ENCODE measurements at regions not wholly inside any gene's neighbourhood (a gene's known extent, or its start where the extent isn't known, plus 50 kb on each side); places are given as distances from the start of the nearest gene placed in this dataset.

- TF ChIP-seq CTCF (IDR thresholded peaks at IDR 0.05): no peak
- no peak overlapping the region for H3K27ac Mint-ChIP-seq (ENCODE audit: unreplicated experiment)
- no peaks in the 10 kb centered on the region for H3K27me3 Mint-ChIP-seq (ENCODE audit: low read depth)
- H3K9me3 Mint-ChIP-seq (ENCODE audit: low read depth): peaks cover 25% of the 10 kb centered on the region
- no peak for DNase-seq (ENCODE audit: low spot score)
- H3K36me3 Mint-ChIP-seq (ENCODE audit: low read depth): no peaks in the 10 kb centered on the region
- H3K4me1 Mint-ChIP-seq (ENCODE audit: low read depth): no peaks in the 10 kb centered on the region
- H3K4me3 Mint-ChIP-seq (ENCODE audit: unreplicated experiment): no peak overlapping the region
Observed at GRCh38 chr2:32887125-32887524, 59.6 kb upstream of the LTBP1 start.

DNA sequence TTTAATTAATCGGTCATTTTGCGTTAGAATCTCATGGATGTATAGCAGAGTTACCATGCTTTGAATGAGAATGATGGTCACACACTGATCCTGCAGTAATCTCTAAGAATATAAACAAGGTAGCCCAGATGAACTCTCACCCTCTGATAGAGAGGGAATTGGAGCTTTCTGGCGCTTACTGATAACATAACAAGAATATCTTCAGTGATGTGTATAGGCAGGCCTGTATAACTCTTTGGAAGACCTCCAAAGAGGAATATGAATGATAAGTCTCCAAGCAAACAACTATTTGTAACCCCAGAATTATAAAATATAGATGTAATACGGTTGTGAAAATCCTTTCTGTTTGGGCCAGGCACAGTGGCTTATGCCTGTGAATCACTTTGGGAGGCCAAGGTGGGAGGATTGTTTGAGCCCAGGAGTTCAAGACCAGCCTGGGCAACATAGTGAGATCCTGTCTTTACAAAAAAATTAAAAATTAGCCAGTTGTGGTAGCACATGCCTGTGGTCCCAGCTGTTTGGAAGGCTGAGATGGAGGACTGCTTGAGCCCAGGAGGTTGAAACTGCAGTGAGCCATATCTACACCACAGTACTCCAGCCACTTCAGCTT lies 52.5 kb upstream of the LTBP1 start:
- DNase-seq (ENCODE audit: low spot score): no peak
- TF ChIP-seq CTCF (IDR thresholded peaks at IDR 0.05): no peak
- Mint-ChIP-seq H3K9me3 (ENCODE audit: low read depth) (peaks cover 21% of the 10 kb centered on the region), H3K4me1 (ENCODE audit: low read depth) (no peaks in the 10 kb centered on the region), H3K4me3 (ENCODE audit: unreplicated experiment) (no peak overlapping the region), H3K27me3 (ENCODE audit: low read depth) (peaks cover 3% of the 10 kb centered on the region), H3K36me3 (ENCODE audit: low read depth) (no peaks in the 10 kb centered on the region), H3K27ac (ENCODE audit: unreplicated experiment) (no peak overlapping the region)

DNA sequence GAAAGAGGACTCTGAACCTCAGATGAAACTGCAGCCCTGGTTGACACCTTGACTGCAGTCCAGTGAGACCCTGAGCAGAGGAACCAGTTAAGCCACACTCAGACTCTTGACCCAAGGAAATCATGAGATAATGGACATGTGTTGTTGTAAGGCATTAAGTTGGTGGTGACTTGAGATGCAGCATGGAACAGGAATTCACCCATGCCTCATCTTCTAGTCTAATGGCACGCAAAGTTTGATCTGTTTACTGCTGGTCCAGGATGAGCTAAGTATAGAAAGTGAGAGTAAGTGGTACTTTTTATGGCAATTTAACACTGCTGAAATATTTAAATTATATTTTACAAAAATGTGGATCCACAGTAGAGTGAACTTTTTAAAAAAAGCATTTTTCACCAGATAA lies 51.3 kb upstream of the LTBP1 start:
- peaks cover 17% of the 10 kb centered on the region for H3K9me3 Mint-ChIP-seq (ENCODE audit: low read depth)
- no peak for DNase-seq (ENCODE audit: low spot score)
- H3K27me3 Mint-ChIP-seq (ENCODE audit: low read depth): peaks cover 3% of the 10 kb centered on the region
- no peak overlapping the region for H3K4me3 Mint-ChIP-seq (ENCODE audit: unreplicated experiment)
- H3K27ac Mint-ChIP-seq (ENCODE audit: unreplicated experiment): no peak overlapping the region
- no peak for TF ChIP-seq CTCF (IDR thresholded peaks at IDR 0.05)
- H3K36me3 Mint-ChIP-seq (ENCODE audit: low read depth): no peaks in the 10 kb centered on the region
- no peaks in the 10 kb centered on the region for H3K4me1 Mint-ChIP-seq (ENCODE audit: low read depth)

Data from chondrocyte (in vitro differentiated cells).